ENCODE measurements at regions not wholly inside any gene's neighbourhood (a gene's known extent, or its start where the extent isn't known, plus 50 kb on each side); places are given as distances from the start of the nearest gene placed in this dataset.

GRCh38 chr9:108442627-108443018 lies 413.2 kb downstream of the ACTL7B start:
- no TSS peak for BruUV-seq (replicated peaks)
- Histone ChIP-seq H3K9me2 (ENCODE audit: insufficient read depth) (no peaks in the 10 kb centered on the region), H3K4me2 (ENCODE audit: low read length) (no peak overlapping the region), H3K79me2 (ENCODE audit: insufficient read depth, low read length) (no peaks in the 10 kb centered on the region), H4K20me1 (ENCODE audit: insufficient read depth) (no peaks in the 10 kb centered on the region), H3K4me3 (replicated peaks in 1 of 2; ENCODE audit: low read depth in 1 of 2, low read length in 2 of 2) (no peak overlapping the region), H3K9ac (ENCODE audit: low read length) (no peak overlapping the region), H3K4me1 (ENCODE audit: control insufficient read depth in 1 of 2, insufficient read depth in 2 of 2, low read length in 2 of 2) (peaks cover 29 to 36% of the 10 kb centered on the region in 2 experiments), H3K27ac (ENCODE audit: low read depth, low read length) (no peak overlapping the region), H3K9me3 (ENCODE audit: control insufficient read depth in 1 of 2, insufficient read depth in 1 of 2, low read depth in 1 of 2, low read length in 2 of 2) (no peaks in the 10 kb centered on the region), H3K36me3 (ENCODE audit: control insufficient read depth in 1 of 2, insufficient read depth in 2 of 2, low read length in 2 of 2) (no peaks in the 10 kb centered on the region), H3K27me3 (ENCODE audit: insufficient read depth, low read length) (no peaks in the 10 kb centered on the region), H2AFZ (ENCODE audit: low read depth, low read length, poor library complexity, severe bottlenecking) (no peak overlapping the region)
- no peak for ATAC-seq
- intact Hi-C loops (cut with micrococcal nuclease) = loop anchor here (10.0 kb wide), 1 partner anchor 958 kb away; the partner anchor contains the start of gene KLF4
- DNase-seq (ENCODE audit: low read depth, low spot score) = no peak
- ChIA-PET RAD21 (ENCODE audit: low non-redundant PET in 1 of 2, low total read pairs in 2 of 2, uncharacterized antibody in 2 of 2, unreplicated experiment in 2 of 2) (no interaction called here), CTCF (no interaction called here), POLR2A (no interaction called here)
- no peak for TF ChIP-seq ZNF274 (IDR thresholded peaks at IDR 0.05; ENCODE audit: low read depth, low read length)
- no peak for TF ChIP-seq POLR2A (IDR thresholded peaks at IDR 0.05; ENCODE audit: borderline replicate concordance, extremely low read depth, insufficient read depth, insufficient read length)
- TF ChIP-seq SRF (IDR thresholded peaks at IDR 0.05; ENCODE audit: low read depth) = no peak
- no peak for TF ChIP-seq ZBTB33 (IDR thresholded peaks at IDR 0.05; ENCODE audit: extremely low read depth, insufficient replicate concordance, low read length)
- TF ChIP-seq POLR2AphosphoS5 (IDR thresholded peaks at IDR 0.05; ENCODE audit: low read depth, low read length) = no peak
- TF ChIP-seq EGR1 (IDR thresholded peaks at IDR 0.05; ENCODE audit: low read depth) = no peak
- TF ChIP-seq ZFX (IDR thresholded peaks at IDR 0.05) = no peak
- TF ChIP-seq MAX (IDR thresholded peaks at IDR 0.05) = no peak
- no peak for TF ChIP-seq FOSL1 (IDR thresholded peaks at IDR 0.05; ENCODE audit: low read depth)
- no peak for TF ChIP-seq SP1 (IDR thresholded peaks at IDR 0.05; ENCODE audit: low read depth)

Data from HCT116 (cell line).